CD4-positive, alpha-beta T cell treated with Interferon gamma for 1 hour (primary cell): ENCODE measurements at regions not wholly inside any gene's neighbourhood (a gene's known extent, or its start where the extent isn't known, plus 50 kb on each side); places are given as distances from the start of the nearest gene placed in this dataset.

Experiments
- DNase-seq: peaks from one replicate; pipeline ENCODE4 v3.0.0-alpha.2; 2020

GRCh38 chr5:74421377-74421776, 219.2 kb downstream of the ENC1 start:
- DNase-seq, result no peak

DNA sequence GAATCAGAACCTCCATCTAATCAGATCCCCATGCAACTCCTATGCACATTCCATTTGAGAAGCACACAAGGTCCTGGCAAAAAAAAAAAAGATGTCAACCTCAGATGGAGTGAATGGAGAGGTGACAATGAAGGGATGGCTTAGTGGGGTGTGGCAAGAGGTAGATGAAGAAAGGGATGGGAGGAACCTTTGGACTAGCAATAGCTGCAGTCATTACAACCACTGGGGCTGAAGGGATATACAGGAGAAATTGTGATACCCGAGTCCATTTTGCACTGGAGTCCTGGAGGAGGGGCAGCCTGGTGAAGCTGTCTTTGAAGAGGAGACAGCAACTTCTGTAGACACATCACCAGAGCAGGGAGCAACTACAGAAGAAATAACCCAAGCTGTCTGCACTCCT, 219.6 kb downstream of the ENC1 start:
- no peak for DNase-seq

- no peak for DNase-seq
Measured at GRCh38 chr5:74420220-74420619, 220.3 kb downstream of the ENC1 start.

GRCh38 chr5:74419468-74419867, 221.1 kb downstream of the ENC1 start:
- DNase-seq, result no peak

GRCh38 chr5:74418709-74419108, 221.8 kb downstream of the ENC1 start:
- no peak for DNase-seq

DNA sequence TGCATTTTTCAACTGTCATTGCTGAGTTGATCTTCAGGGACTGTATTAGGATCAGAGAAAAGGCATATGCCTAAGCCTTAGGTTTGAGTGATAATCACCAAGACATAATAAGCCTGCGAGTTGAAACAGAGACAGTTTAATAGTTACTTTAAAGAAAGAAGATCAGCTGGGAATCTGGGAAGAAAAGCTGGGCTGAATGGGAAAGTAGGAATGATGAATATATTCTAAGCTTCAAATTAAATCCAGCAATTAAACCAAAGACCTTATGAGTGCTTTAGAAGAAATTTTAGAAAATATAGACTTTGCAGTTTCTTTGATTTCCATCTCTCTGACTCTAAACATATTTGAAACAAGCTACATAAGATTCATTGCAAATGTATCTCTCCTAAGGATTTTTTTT, 222.3 kb downstream of the ENC1 start:
- DNase-seq, result no peak

- no peak for DNase-seq
Measured at GRCh38 chr5:74415695-74416102, 224.8 kb downstream of the ENC1 start.

DNA sequence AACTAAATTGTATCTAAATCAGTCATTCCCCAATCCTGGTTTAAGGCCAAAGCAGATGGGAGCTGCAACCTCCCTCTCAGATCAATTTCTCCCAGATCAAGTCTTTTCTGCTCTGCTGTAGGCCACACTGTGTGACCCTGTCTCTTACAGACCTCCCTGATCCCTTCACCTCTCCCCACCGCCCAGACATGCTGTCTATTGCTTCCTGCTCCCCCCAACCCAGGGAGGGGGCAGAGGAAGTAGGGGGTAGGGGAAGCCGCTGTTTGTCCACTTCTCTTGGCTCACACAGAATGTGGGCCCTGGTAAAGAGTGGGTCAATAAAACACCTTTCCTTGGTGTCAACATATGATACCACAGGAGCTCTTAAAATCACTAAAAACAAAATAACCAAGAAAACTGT, 226.3 kb downstream of the ENC1 start:
- DNase-seq, result no peak

DNA sequence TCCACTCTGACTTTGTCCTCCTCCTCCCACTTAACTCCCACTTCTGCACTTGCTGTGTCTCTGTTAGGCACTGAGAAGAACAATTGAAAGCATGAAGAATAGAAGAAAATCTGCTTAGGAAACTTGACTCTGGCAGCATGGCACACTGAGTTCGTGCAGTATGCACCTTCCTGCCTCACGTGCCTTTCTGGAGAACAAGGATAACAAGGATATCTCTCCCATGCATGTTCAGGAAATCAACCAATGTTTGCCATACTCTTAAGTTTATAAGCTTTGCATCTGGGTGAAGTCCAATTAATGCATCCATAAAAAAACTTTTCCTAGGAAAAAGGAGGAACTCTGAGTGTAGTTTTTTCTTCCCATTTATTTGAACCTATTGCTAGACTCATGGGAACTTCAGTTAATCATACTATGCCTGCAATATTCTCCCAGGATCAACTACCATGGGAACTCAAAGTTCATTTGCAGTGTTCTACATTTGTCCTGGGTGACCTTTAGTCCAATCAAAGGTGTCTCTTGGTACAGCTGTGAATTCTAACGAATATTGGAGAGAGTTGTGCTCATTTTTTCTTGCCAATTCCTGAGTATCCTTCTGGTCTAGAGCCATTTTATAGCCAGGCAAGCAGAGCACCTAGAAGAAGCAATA, 227.0 kb downstream of the ENC1 start:
- no peak for DNase-seq

- DNase-seq, result no peak
Measured at GRCh38 chr5:74412066-74412465, 228.5 kb downstream of the ENC1 start.

GRCh38 chr5:74409712-74410111, 230.8 kb downstream of the ENC1 start:
- DNase-seq, result no peak

DNA sequence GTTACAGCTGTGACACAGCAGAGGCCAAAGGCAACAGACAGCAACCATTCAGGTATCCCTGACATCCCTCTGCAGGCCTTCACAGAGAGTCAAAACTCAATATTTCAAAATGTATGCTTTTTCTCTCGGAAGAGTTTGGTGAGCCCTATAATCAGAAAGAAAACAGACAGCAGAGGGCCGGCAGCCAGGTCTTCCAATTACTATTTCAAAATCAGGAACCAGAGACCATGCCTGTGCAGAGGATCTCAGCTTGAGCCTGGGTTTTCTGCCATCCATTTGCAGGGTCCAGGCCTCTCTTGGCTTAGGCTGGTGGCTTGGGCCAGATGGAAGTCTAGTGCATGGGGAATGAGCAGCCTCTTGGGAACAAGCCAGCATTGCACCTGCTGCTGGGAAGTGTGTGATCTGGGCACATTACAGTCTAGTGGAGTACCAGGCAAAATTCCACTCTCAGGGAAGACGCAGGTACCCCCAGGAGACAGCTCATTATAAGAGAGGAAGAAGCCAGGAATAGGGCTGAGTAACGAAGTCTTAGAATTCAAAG, 231.3 kb downstream of the ENC1 start:
- DNase-seq, result no peak

DNA sequence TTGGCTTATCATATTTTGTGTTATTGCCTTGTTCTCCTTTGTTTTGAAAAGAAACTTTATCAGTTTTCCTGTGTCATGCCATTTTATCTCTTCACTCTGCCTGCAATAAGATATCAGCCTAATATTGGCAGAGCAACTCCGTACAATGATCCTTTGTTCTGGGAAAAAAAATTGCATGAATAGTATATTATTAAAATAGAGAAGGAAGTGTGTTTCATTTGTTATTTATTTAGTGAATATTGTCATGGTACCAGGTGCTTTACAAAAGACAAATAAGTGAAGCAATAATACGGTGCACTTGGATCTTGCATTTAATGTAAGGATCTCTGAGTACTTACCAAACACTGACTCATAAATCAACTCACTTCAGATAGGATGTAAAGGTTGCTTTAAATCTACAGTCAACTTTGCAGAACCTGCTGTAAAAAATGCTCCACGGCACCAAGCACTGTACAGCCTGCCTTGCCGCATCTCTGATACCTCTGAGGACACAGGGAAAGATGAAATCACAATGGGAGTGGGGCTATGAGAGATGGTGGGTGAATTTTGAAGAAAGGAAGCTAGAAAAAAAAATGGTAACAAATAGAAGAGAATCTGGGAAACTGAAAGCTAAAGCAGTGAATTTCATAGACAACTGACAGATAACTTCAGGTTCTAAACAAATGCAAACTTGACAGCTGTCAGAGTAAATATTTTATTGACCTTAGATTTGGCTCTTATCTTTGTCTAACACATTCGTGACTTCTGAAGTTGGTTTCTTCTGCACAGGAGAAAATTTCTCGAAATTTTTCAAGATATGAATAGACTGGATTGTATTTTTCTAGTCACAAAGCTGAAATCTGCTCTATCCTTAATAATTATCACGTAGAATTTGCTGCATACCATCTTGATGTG, 232.1 kb downstream of the ENC1 start:
- DNase-seq, result no peak

- no peak for DNase-seq
Measured at GRCh38 chr5:74407701-74408100, 232.8 kb downstream of the ENC1 start.

DNA sequence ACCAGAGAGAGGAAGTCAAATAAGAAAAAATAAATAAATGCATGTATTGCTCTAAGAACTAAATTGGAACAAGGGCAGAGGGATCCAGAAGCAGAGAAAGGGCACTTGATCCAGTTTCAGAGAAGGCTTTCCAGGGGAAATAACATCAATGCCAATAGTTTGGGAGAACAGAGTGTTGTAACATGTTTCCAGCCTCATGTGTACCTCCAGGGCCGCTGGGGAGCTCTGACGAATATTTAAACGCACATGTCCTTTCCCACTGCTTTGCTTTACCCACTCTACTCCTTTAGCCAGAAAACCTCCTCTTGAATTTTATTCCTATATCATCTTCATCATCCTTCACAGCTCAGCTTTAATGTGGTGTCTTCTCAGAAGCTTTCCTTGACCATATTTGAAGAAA, 233.7 kb downstream of the ENC1 start:
- DNase-seq, result no peak

GRCh38 chr5:74405593-74405992, 234.9 kb downstream of the ENC1 start:
- no peak for DNase-seq

- no peak for DNase-seq
Measured at GRCh38 chr5:74404574-74405508, 235.7 kb downstream of the ENC1 start.

DNA sequence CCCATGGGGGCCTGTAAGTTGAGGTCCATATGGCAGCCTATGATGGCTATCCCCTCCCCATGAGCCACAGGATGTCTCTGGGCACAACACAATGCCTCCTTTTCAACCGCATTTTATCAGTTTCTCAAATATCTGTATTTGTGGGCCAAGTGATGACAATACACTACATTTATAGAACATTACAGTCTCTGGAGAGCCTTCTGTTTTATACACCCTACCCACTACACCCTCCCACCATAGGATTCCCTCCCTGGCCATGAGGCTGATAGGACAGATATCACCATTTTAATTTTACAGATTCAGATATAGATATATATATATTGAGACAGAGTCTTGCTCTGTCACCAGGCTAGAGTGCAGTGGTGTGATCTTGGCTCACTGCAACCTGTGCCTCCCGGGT, 236.8 kb downstream of the ENC1 start:
- no peak for DNase-seq

DNA sequence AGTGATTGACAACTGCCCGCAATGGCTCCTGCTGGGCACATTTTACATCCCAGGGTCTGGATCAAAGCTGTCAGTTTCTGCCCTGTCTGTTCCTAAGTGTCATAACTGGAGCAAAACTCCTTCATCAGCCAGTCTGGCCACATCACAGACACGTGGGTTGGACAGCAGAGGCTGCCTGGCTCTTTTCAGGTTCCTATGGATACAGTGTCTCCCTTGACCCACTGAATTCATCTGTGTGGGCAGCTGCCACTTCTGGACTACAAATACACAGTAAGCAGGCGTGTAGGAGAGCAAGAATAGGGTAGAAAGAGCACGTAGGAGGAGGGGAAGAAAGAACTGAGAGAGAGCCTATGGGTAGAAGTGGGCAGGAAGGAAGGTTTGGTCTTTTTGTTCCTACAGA, 238.0 kb downstream of the ENC1 start:
- DNase-seq, result no peak

DNA sequence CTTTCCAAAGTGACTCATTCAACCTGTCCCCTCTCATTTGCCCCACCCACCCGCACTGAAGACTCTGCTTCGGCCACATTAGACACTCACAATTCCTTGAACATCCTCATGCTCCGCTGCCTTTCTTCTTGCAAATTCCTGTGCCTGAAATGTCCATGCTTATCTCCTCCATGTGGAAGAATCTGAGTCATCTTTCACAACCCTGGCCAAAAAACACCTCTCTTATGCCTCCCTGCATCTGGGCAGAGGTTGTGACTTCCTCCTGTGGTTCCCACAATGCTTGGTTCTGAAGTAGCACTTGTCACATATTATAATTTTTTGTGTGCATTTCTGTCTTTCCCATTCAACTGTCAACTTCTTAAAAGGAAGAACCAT, 238.6 kb downstream of the ENC1 start:
- DNase-seq, result no peak

DNA sequence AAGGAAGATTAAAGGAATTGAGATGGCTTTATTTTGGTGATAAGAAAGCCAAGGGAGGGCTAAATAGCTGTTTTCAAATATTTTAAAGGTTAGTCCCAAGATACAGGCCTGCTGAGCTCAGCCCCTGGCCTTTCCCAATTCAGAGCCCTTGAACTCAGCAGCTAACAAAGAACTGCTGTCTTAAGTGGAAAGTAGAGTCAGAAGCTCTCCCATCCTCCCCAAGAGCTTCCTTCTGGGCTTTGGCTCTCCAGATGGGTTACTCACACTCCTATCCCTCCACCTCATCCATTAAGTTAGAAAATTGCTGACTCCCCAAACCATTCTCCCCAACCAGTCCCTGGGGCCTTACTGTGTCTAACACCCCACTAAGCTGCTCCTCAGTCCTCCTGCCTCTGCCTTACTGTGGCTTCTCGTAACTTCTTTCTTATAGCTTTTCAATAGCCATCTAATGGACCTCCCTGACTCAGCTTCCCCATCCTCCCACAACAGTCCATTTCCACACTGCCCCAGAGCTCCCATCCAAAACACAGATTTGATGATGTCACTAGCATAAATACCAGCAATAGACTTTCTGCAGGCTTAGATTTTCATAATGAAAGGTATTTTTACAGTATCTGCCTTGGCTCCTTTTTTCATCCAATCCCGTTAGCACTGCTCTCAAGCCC, 239.1 kb downstream of the ENC1 start:
- DNase-seq, result no peak

GRCh38 chr5:74400067-74400466, 240.5 kb downstream of the ENC1 start:
- no peak for DNase-seq
